ENCODE measurements at regions not wholly inside any gene's neighbourhood (a gene's known extent, or its start where the extent isn't known, plus 50 kb on each side); places are given as distances from the start of the nearest gene placed in this dataset.

DNA sequence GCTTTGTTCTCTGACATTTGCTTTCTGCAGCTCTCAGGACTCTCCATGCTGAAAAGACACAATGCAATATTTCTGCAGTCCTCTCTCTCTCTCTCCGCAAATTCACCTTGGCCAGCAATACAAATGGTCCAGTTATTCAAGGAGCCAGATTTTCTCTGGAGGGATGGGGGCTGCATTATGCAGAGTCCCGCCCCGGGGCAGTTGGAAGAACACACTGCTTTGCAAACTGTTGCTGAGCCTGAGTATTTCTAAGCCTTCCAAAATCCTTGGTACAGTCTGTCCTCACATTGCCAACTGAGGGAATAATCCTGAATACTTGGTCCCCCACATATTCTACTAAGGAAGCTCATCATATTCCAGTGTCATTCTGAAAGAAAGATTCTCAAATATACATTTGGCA lies 94.3 kb upstream of the ZC3H12C start:
- DNase-seq (ENCODE audit: low read depth in 3 of 3, low spot score in 2 of 3), result no peak

DNA sequence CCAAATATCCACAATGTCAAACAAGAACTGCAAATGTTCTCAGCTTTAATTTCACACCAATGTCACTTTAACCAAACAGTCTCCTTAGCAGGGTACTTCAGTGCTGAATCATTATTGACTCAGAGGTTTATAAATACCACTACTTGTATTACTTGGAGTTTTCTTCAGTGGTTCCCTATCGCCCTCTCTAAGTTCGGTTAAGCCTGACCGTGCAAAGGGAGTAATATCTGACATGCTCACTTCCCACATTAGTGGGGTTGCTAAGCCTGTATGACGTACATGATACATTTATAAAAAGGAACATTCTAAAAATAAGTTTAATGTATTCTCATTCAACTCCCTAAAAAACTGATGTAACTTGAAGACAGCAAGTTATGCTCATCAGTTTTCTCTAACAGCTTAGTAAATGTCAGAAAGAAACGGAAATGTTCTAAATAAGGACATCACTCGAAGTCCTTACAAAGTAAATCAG lies 93.1 kb upstream of the ZC3H12C start:
- no peak for DNase-seq (ENCODE audit: low read depth in 3 of 3, low spot score in 2 of 3)

GRCh38 chr11:110000850-110001249 lies 92.3 kb upstream of the ZC3H12C start:
- no peak for DNase-seq (ENCODE audit: low read depth in 3 of 3, low spot score in 2 of 3)

DNA sequence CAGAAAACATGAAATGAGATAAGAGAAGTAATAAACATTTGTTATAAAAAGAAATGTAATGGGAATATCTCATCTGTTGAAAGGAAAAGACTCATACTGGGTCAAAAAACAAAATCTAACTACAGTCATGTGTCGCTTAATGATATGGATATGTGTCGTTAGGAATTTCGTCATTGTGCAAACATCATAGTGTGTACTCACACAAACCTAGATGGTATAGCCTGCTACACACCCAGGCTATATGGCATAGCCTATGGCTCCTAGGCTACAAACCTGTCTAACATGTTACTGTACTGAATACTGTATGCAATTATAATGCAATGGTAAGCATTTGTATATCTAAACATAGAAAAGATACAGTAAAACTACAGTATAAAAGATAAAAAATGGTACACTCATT lies 89.8 kb upstream of the ZC3H12C start:
- no peak for DNase-seq (ENCODE audit: low read depth in 3 of 3, low spot score in 2 of 3)

DNA sequence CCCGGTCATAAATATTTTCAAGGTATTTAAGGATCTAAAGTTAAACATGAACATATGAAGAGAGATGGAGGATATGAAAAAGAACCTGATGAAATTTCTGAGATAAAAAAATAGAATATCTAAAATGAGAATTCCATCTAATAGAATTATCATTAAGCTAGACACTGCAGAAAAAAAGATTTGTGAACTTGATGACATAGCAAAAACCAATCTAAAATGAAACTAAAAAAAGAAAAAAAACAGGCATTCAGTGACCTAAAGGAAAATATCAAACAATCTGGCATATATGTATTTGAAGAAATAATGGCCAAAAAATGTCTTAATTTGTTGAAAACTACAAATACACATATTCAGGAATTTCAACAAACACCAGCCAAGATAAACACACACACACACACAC lies 81.6 kb upstream of the ZC3H12C start:
- no peak for DNase-seq (ENCODE audit: low read depth in 3 of 3, low spot score in 2 of 3)

GRCh38 chr11:110015695-110016094 lies 77.5 kb upstream of the ZC3H12C start:
- no peak for DNase-seq (ENCODE audit: low read depth in 3 of 3, low spot score in 2 of 3)

DNA sequence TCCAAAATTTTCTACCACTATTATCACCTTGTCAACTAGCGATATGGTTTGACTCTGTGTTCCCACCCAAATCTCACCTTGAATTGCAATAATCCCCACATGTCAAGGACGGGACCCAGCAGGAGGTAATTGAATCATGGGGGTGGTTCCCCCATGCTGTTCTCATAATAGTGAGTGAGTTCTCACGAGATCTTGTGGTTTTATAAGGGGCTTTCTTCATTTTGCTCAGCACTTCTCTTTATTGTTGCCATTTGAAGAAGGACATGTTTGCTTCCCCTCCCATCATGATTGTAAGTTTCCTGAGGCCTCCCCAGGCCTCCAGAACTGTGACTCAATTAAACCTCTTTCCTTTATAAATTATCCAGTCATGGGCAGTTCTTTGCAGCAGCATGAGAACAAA lies 73.5 kb upstream of the ZC3H12C start:
- no peak for DNase-seq (ENCODE audit: low read depth in 3 of 3, low spot score in 2 of 3)

- no peak for DNase-seq (ENCODE audit: low read depth in 3 of 3, low spot score in 2 of 3)
These were observed 70.6 kb upstream of the ZC3H12C start for GRCh38 chr11:110022548-110022947.

DNA sequence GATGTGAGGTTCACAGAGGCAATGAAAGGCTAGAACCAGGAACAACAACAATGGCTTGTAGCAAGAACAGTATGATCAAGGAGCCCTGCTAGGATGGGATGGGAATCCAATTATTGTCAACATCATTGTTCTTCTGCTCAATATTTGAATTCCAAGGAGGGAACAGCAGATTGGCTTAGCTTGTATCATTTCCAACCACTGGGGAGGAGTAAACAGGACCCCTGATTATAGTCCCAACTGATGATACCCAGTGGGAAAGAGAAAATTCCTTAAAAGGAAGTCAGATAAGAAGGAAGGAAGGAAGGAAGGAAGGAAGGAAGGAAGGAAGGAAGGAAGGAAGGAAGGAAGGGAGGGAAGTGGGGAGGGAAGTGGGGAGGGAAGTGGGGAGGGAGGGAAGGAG lies 69.5 kb upstream of the ZC3H12C start:
- no peak for DNase-seq (ENCODE audit: low read depth in 3 of 3, low spot score in 2 of 3)

GRCh38 chr11:110026858-110027626 lies 66.2 kb upstream of the ZC3H12C start:
- DNase-seq (ENCODE audit: low read depth in 3 of 3, low spot score in 2 of 3), result peak in 2 of 3 donors; percentile 1 to 8

GRCh38 chr11:110027627-110028371 lies 65.4 kb upstream of the ZC3H12C start:
- DNase-seq (ENCODE audit: low read depth in 3 of 3, low spot score in 2 of 3), result no peak

- no peak for DNase-seq (ENCODE audit: low read depth in 3 of 3, low spot score in 2 of 3)
These were observed 64.3 kb upstream of the ZC3H12C start for GRCh38 chr11:110028921-110029320.

DNA sequence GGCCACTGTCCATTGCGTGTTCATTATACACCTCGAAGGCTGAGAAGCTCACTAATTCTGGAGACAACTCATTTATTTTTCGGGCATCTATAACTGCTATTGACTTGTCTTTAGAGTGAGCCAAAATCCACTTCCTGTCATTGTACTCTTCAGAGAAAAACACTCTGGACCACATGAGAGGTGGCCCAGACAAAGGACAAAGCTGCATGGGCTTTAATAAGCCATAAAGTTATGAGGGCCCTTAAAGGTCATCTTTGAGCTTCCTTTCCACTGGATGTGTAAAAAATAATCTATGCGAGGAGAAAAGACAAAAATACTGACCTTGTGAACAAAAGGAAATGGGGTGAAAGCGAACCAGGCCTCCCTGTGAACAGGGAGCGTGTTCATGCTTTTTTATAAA lies 63.5 kb upstream of the ZC3H12C start:
- no peak for DNase-seq (ENCODE audit: low read depth in 3 of 3, low spot score in 2 of 3)

DNA sequence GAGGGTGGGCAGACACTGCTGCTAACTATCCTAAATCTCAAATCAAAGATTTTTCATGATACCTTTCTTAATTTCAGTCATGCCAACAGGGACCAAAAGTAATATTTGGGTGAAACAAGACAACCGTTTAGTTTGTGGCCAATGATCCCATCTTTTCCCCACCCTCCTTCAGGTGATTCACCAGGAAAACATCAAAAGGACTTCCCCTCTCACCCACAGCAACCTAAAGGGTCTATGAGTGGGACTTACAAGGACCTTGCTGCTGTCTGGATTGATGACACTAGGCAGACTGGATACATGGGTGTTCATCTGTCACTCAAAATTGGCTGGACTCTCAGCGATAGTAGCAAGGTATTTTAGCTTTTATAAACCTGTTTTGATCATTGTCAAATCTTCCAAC lies 62.0 kb upstream of the ZC3H12C start:
- no peak for DNase-seq (ENCODE audit: low read depth in 3 of 3, low spot score in 2 of 3)

DNA sequence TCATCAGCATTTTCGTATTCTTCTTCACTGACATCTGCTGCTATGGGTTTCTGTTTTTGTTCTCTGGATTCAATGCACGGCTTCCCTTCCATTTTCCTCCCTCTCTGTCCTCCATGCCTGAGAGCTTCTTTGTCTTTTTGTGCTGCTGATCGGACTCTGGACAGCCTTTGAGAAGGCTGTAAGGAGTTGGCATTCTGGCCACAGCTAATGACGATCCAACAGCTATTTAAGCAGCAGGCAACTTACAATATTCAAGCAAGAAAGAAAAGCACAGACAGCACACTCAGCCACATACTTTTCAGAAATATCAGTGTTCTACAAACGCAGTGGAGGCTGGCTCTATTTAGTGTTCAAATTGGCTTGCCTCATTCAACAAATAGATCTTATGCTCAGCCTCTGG lies 60.9 kb upstream of the ZC3H12C start:
- no peak for DNase-seq (ENCODE audit: low read depth in 3 of 3, low spot score in 2 of 3)

DNA sequence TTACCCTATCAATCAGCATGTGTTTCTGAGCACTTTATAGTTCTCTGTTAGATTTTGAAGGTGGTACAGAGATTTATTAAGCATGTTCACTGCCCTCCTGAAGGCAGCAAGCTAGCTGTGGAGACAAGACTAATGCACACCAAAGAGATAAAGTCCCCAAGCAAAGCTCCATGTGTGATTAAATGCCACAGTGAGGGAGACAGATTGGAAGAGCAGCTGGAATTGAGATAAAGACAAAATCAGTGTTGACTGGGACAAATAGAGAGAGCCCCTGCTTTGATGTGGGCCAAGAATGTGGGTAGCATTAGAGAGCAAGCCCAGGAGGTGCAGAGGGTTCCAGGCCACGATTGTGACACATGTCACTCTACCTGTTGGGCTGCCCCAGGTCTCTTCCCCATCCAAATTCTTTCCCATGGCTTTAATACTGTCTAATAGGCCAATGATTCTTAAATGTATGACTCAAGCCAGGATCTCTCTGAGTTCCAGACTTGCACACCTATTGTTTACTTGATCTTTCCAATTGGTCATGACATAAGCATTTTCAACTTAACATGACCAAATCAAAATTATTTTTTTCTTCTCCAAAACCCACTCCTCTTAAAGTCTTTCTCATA lies 60.1 kb upstream of the ZC3H12C start:
- no peak for DNase-seq (ENCODE audit: low read depth in 3 of 3, low spot score in 2 of 3)

DNA sequence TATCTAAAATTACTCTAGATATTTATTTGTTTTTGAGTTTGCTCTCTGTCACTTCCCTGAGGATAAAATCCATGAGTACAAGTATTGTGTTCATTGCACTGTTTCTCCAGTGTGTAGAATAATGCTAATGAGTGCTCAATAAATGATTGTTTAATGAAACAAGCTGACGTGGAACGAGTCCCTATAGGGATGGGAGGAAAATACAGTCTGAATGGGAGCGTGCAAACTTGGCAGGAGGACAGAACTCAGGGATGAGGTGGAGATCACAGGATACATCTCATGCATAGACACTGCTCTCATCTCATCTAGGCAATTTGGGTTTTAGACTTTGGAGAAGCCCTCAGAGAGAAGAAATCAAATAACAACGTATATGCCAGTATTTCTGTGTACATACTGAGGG lies 58.4 kb upstream of the ZC3H12C start:
- DNase-seq (ENCODE audit: low read depth in 3 of 3, low spot score in 2 of 3), result no peak

GRCh38 chr11:110035357-110035756 lies 57.8 kb upstream of the ZC3H12C start:
- DNase-seq (ENCODE audit: low read depth in 3 of 3, low spot score in 2 of 3), result no peak

GRCh38 chr11:110038201-110038600 lies 55.0 kb upstream of the ZC3H12C start:
- no peak for DNase-seq (ENCODE audit: low read depth in 3 of 3, low spot score in 2 of 3)
